K562 (cell line): ENCODE measurements at regions not wholly inside any gene's neighbourhood (a gene's known extent, or its start where the extent isn't known, plus 50 kb on each side); places are given as distances from the start of the nearest gene placed in this dataset.

Source experiments
- ATAC-seq: fragments of 200-7000 bp; cut with Tn5 transposase; 3 replicates; pipeline ENCODE4 v1.9.1; 2020; ENCODE audit warnings: moderate library complexity
- BruUV-seq: library from RNA; stranded (reverse); fragments of 400-500 nt; replicated peaks from 2 replicates; lab custom pipeline; 2021; lab: Mats Ljungman, UMichigan
- CTCF ChIA-PET: fragments of 300-600 bp; formaldehyde crosslinking; extraction: SDS; loops from one replicate; lab custom pipeline; 2021; ENCODE audit warnings: low intra/inter-chr PET ratio; lab: Yijun Ruan, JAX
- POLR2A ChIA-PET: fragments of 300-600, 350-650 bp; sonication (Branson Sonifier 250); formaldehyde crosslinking; extraction: SDS; loops from one replicate; lab custom pipeline; 2021; ENCODE audit warnings: antibody characterized with exemption, inconsistent platforms; lab: Yijun Ruan, JAX
- DNase-seq, 4 experiments: peaks; one replicate each; pipeline versions ENCODE4 v3.0.0 to v3.0.0-alpha.2; 2011 to 2018; ENCODE audit warnings: low spot score in 3 of 4, mixed read lengths in 3 of 4; ENCODE audit errors: extremely low read depth in 1 of 4
- FAIRE-seq: peaks from 2 replicates; lab custom pipeline; 2011; peaks lifted over from hg19 to GRCh38; lab: Jason Lieb, UNC
- H2AFZ ChIP-seq: 2 replicates; pipeline ENCODE4 v1.6.0; 2011; ENCODE audit warnings: low read depth, low read length, control low read depth, inconsistent platforms
- H3K27ac ChIP-seq: fragments of 200-600 bp; 3 replicates; pipeline ENCODE4 v1.8.0; 2011; ENCODE audit warnings: low read depth, mild to moderate bottlenecking, control low read depth, inconsistent platforms, low read length, moderate library complexity, mixed read lengths; ENCODE audit errors: extremely low read depth
- H3K27me3 ChIP-seq, 2 experiments: fragments of 300-600 bp in 1 of 2; 2 replicates in 1 of 2; 3 replicates in 1 of 2; pipeline versions ENCODE4 v1.6.0 to v1.8.0; 2011; ENCODE audit warnings: inconsistent platforms in 2 of 2, low read length in 2 of 2, mild to moderate bottlenecking in 1 of 2, mixed read lengths in 1 of 2, moderate library complexity in 1 of 2; ENCODE audit not compliant: control insufficient read depth in 2 of 2, insufficient read depth in 2 of 2
- H3K36me3 ChIP-seq: fragments of 300-600 bp; 3 replicates; pipeline ENCODE4 v1.8.0; 2011; ENCODE audit warnings: mild to moderate bottlenecking, low read length, inconsistent platforms; ENCODE audit not compliant: control insufficient read depth, insufficient read depth
- H3K4me1 ChIP-seq, 2 experiments: fragments of 200-600 bp in 1 of 2; replicated peaks in 1 of 2; 2 replicates in 1 of 2; 3 replicates in 1 of 2; pipeline versions ENCODE4 v1.5.1 to v1.8.0; 2011; ENCODE audit warnings: inconsistent platforms in 2 of 2, low read length in 2 of 2, mild to moderate bottlenecking in 1 of 2, mixed read lengths in 1 of 2, moderate library complexity in 1 of 2; ENCODE audit not compliant: control insufficient read depth in 2 of 2, insufficient read depth in 2 of 2
- H3K4me2 ChIP-seq: 2 replicates; pipeline ENCODE4 v1.6.1; 2011; ENCODE audit warnings: low read length, control low read depth, inconsistent platforms, mixed read lengths; ENCODE audit not compliant: insufficient read depth
- H3K4me3 ChIP-seq: fragments of 200-600 bp; sonication (generic), shearing (Covaris generic); 2 replicates; pipeline ENCODE4 v1.5.1; 2016; ENCODE audit warnings: control low read depth, inconsistent platforms
- H3K79me2 ChIP-seq: fragments of 200-600 bp; 3 replicates; pipeline ENCODE4 v1.8.0; 2011; ENCODE audit warnings: low read length, inconsistent platforms; ENCODE audit not compliant: control insufficient read depth, insufficient read depth
- H3K9ac ChIP-seq, 2 experiments: 2 replicates each; pipeline versions ENCODE4 v1.6.0 to v1.6.1; 2011; ENCODE audit warnings: low read depth in 2 of 2, low read length in 2 of 2, control low read depth in 1 of 2, inconsistent platforms in 1 of 2, mild to moderate bottlenecking in 1 of 2, mixed read lengths in 1 of 2; ENCODE audit not compliant: insufficient read depth in 1 of 2
- H3K9me1 ChIP-seq: one replicate; pipeline ENCODE4 v1.6.0; 2011; ENCODE audit warnings: inconsistent platforms, mild to moderate bottlenecking, low read length, moderate library complexity; ENCODE audit not compliant: control insufficient read depth, insufficient read depth
- H3K9me3 ChIP-seq: replicated peaks from 2 replicates; pipeline ENCODE4 v1.5.1; 2011; ENCODE audit warnings: low read depth, low read length, inconsistent platforms; ENCODE audit not compliant: control insufficient read depth, insufficient read depth
- H4K20me1 ChIP-seq: replicated peaks from 2 replicates; pipeline ENCODE4 v1.6.1; 2011; ENCODE audit warnings: low read length, inconsistent platforms, mixed read lengths; ENCODE audit not compliant: control insufficient read depth, insufficient read depth
- ETV6 ChIP-seq, 3 experiments: fragments of 150-350 bp in 1 of 3; sonication (generic) in 1 of 3; formaldehyde crosslinking in 1 of 3; IDR thresholded peaks; 2 replicates each; pipeline versions ENCODE4 v1.6.1 to v1.8.0; 2014 to 2022; ENCODE audit warnings: borderline replicate concordance in 2 of 3, low read depth in 2 of 3, antibody characterized with exemption in 1 of 3, low read length in 1 of 3, mild to moderate bottlenecking in 1 of 3, missing genetic modification reagents in 1 of 3
- POLR3A ChIP-seq: IDR thresholded peaks from 2 replicates; pipeline ENCODE4 v1.6.1; 2011; ENCODE audit warnings: borderline replicate concordance, mild to moderate bottlenecking, moderate library complexity; ENCODE audit not compliant: insufficient read length, insufficient read depth; ENCODE audit errors: extremely low read depth
- RBM34 ChIP-seq: fragments of 200-400 bp; formaldehyde crosslinking; IDR thresholded peaks from 2 replicates; pipeline ENCODE4 v1.6.1; 2018; ENCODE audit warnings: low read length, borderline replicate concordance; ENCODE audit not compliant: insufficient read depth
- RFX5 ChIP-seq: IDR thresholded peaks from 2 replicates; pipeline ENCODE4 v1.6.1; 2011; ENCODE audit warnings: low read depth, mild to moderate bottlenecking, improper control_type of control experiment, low read length
- TEAD2 ChIP-seq: fragments of 450-650 bp; IDR thresholded peaks from 2 replicates; pipeline ENCODE4 v1.6.1; 2016; ENCODE audit warnings: missing genetic modification characterization, control low read depth, missing compliant biosample characterization
- ZNF511 ChIP-seq: sonication (generic); formaldehyde crosslinking; IDR thresholded peaks from 2 replicates; pipeline ENCODE4 v1.8.0; 2022; ENCODE audit warnings: mild to moderate bottlenecking, missing genetic modification reagents
- WGBS: fragments of 100-300 bp; shearing (Covaris generic); methylation state at CpG from one replicate; pipeline ENCODE4 v1.1.6; 2016; ENCODE audit warnings: low coverage, mixed read lengths; ENCODE audit not compliant: insufficient coverage; ENCODE audit errors: missing lambda C conversion rate; 5-methylcytosine and 5-hydroxymethylcytosine counted together
- in situ Hi-C: fragments of 300-500 bp; cut with MboI; formaldehyde crosslinking; loops from 4 replicates; pipeline ENCODE4 v1.15.0; 2018; ENCODE audit warnings: inconsistent platforms, mixed read lengths
- intact Hi-C: fragments of 100-400 bp; cut with micrococcal nuclease; formaldehyde crosslinking; loops from 2 replicates; pipeline ENCODE4 v1.14.2; 2022

- Histone ChIP-seq H3K9me3 (no peaks in the 10 kb centered on the region), H2AFZ (no peak overlapping the region), H3K9me1 (no peaks in the 10 kb centered on the region), H3K4me3 (no peak overlapping the region), H3K36me3 (no peaks in the 10 kb centered on the region), H4K20me1 (no peaks in the 10 kb centered on the region), H3K4me2 (no peak overlapping the region), H3K27ac (no peak overlapping the region), H3K9ac (no peak overlapping the region), H3K27me3 (no peaks in the 10 kb centered on the region), H3K79me2 (no peaks in the 10 kb centered on the region), H3K4me1 (no peaks in the 10 kb centered on the region)
- CTCF ChIA-PET: no interaction called here
- TF ChIP-seq RFX5 (no peak), ETV6 (IDR thresholded peaks at IDR 0.05; ENCODE audit: borderline replicate concordance in 1 of 2, low read depth in 2 of 2, low read length in 1 of 2) (no peak), ETV6 (CRISPR knock-in tag; IDR thresholded peaks at IDR 0.05; ENCODE audit: borderline replicate concordance) (no peak), POLR3A (no peak), TEAD2 (tag) (no peak), ZNF511 (no peak), RBM34 (no peak)
- DNase-seq: no peak
- in situ Hi-C loops: no loop called here
- POLR2A ChIA-PET: no interaction called here
- no peak for FAIRE-seq
- no peak for ATAC-seq
- BruUV-seq: no TSS peak
- intact Hi-C loops: no loop called here
- WGBS: 0% methylated on average over 2 of the region's 2 CpGs
Measured at GRCh38 chr16:65534121-65534528, 412.3 kb upstream of the CDH11 start.
